Calu3 (cell line): ENCODE measurements at regions not wholly inside any gene's neighbourhood (a gene's known extent, or its start where the extent isn't known, plus 50 kb on each side); places are given as distances from the start of the nearest gene placed in this dataset.

Experiments
- BruUV-seq: library from RNA; stranded (reverse); fragments of 400-500 nt; replicated peaks from 2 replicates; lab custom pipeline; 2021; lab: Mats Ljungman, UMichigan
- CTCF ChIA-PET: fragments of 300-600 bp; sonication (Branson Sonifier 250); formaldehyde crosslinking; loops from one replicate; lab custom pipeline; 2022; ENCODE audit warnings: antibody characterized with exemption; lab: Charles Lee
- DNase-seq: peaks from one replicate; pipeline ENCODE4 v3.0.0; 2022
- H3K27ac Mint-ChIP-seq: one replicate; pipeline ENCODE4 v1.8.0; 2022; ENCODE audit warnings: mixed read lengths; ENCODE audit not compliant: unreplicated experiment
- H3K27me3 Mint-ChIP-seq: one replicate; pipeline ENCODE4 v1.8.0; 2022; ENCODE audit warnings: mixed read lengths; ENCODE audit not compliant: unreplicated experiment
- H3K36me3 Mint-ChIP-seq: one replicate; pipeline ENCODE4 v1.8.0; 2022; ENCODE audit warnings: mild to moderate bottlenecking, moderate library complexity, mixed read lengths; ENCODE audit not compliant: insufficient read depth, unreplicated experiment
- H3K4me1 Mint-ChIP-seq: one replicate; pipeline ENCODE4 v1.8.0; 2022; ENCODE audit warnings: mild to moderate bottlenecking, low read depth, mixed read lengths; ENCODE audit not compliant: unreplicated experiment
- H3K4me3 Mint-ChIP-seq: one replicate; pipeline ENCODE4 v1.8.0; 2022; ENCODE audit warnings: mild to moderate bottlenecking, low read depth, moderate library complexity, mixed read lengths; ENCODE audit not compliant: unreplicated experiment
- H3K9me3 Mint-ChIP-seq: one replicate; pipeline ENCODE4 v1.8.0; 2022; ENCODE audit warnings: low read depth, mixed read lengths; ENCODE audit not compliant: unreplicated experiment
- CTCF ChIP-seq: fragments of 200-600 bp; IDR thresholded peaks from one replicate; pipeline ENCODE4 v1.8.0; 2022; ENCODE audit warnings: antibody characterized with exemption; ENCODE audit not compliant: unreplicated experiment
- intact Hi-C: fragments of 100-400 bp; cut with micrococcal nuclease; formaldehyde crosslinking; loops from one replicate; pipeline ENCODE4 v1.10.0; 2022; ENCODE audit not compliant: unreplicated experiment

- H3K36me3 Mint-ChIP-seq: no peaks in the 10 kb centered on the region
- intact Hi-C loops: no loop called here
- H3K27ac Mint-ChIP-seq: no peak overlapping the region
- no peak overlapping the region for H3K4me3 Mint-ChIP-seq
- BruUV-seq: no TSS peak
- peaks cover 2% of the 10 kb centered on the region for H3K9me3 Mint-ChIP-seq
- H3K4me1 Mint-ChIP-seq: peaks cover 13% of the 10 kb centered on the region
- no peak for DNase-seq
- H3K27me3 Mint-ChIP-seq: no peaks in the 10 kb centered on the region
- CTCF ChIA-PET: no interaction called here
- no peak for TF ChIP-seq CTCF
Measured at GRCh38 chr2:228649876-228650275, 468.4 kb upstream of the SPHKAP start.

GRCh38 chr2:228649447-228649846 lies 468.0 kb upstream of the SPHKAP start:
- no peak for DNase-seq
- Mint-ChIP-seq H3K27ac (no peak overlapping the region), H3K9me3 (peaks cover 2% of the 10 kb centered on the region), H3K4me1 (peaks cover 8% of the 10 kb centered on the region), H3K27me3 (no peaks in the 10 kb centered on the region), H3K4me3 (no peak overlapping the region), H3K36me3 (no peaks in the 10 kb centered on the region)
- TF ChIP-seq CTCF: no peak
- CTCF ChIA-PET: no interaction called here
- BruUV-seq: no TSS peak
- intact Hi-C loops: no loop called here

- BruUV-seq: no TSS peak
- H3K9me3 Mint-ChIP-seq: peaks cover 2% of the 10 kb centered on the region
- no peaks in the 10 kb centered on the region for H3K36me3 Mint-ChIP-seq
- no peak overlapping the region for H3K4me3 Mint-ChIP-seq
- H3K4me1 Mint-ChIP-seq: no peaks in the 10 kb centered on the region
- DNase-seq: no peak
- H3K27ac Mint-ChIP-seq: no peak overlapping the region
- no peak for TF ChIP-seq CTCF
- CTCF ChIA-PET: no interaction called here
- H3K27me3 Mint-ChIP-seq: no peaks in the 10 kb centered on the region
- intact Hi-C loops: no loop called here
Measured at GRCh38 chr2:228648541-228648940, 467.1 kb upstream of the SPHKAP start.

GRCh38 chr2:228646061-228646460 lies 464.6 kb upstream of the SPHKAP start:
- no peak for TF ChIP-seq CTCF
- Mint-ChIP-seq H3K36me3 (no peaks in the 10 kb centered on the region), H3K4me1 (no peaks in the 10 kb centered on the region), H3K4me3 (no peak overlapping the region), H3K27me3 (no peaks in the 10 kb centered on the region), H3K27ac (no peak overlapping the region), H3K9me3 (peaks cover 7% of the 10 kb centered on the region)
- CTCF ChIA-PET: no interaction called here
- intact Hi-C loops: no loop called here
- DNase-seq: no peak
- BruUV-seq: no TSS peak
